ENCODE measurements at regions not wholly inside any gene's neighbourhood (a gene's known extent, or its start where the extent isn't known, plus 50 kb on each side); places are given as distances from the start of the nearest gene placed in this dataset.

DNA sequence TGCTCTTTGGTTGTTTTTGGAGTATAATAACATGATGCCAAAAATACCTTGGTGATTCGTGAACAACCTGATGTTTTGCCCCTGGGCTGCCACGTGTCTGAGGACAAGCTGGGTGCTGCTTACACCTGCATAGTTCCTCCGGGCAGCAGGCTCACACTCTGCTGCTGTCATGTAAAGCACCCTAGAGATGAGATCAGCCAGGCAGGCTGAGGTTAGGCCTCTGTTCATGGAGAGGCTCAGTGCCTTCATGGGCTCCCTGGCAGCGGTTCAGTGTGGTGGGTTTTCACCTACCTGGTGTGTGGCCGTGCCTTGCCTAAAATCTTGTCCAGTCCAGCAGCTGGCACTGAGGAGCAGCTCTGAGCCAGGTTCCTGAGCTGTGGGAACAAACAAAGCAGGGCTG lies 60.1 kb upstream of the TAGAP start:
- TF ChIP-seq, protein P1, sequence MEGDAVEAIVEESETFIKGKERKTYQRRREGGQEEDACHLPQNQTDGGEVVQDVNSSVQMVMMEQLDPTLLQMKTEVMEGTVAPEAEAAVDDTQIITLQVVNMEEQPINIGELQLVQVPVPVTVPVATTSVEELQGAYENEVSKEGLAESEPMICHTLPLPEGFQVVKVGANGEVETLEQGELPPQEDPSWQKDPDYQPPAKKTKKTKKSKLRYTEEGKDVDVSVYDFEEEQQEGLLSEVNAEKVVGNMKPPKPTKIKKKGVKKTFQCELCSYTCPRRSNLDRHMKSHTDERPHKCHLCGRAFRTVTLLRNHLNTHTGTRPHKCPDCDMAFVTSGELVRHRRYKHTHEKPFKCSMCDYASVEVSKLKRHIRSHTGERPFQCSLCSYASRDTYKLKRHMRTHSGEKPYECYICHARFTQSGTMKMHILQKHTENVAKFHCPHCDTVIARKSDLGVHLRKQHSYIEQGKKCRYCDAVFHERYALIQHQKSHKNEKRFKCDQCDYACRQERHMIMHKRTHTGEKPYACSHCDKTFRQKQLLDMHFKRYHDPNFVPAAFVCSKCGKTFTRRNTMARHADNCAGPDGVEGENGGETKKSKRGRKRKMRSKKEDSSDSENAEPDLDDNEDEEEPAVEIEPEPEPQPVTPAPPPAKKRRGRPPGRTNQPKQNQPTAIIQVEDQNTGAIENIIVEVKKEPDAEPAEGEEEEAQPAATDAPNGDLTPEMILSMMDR (IDR thresholded peaks at IDR 0.05; ENCODE audit: low read depth, low read length), result no peak
- no peak overlapping the region for H3K4me3 ChIP-seq (ENCODE audit: low read depth, low read length)

DNA sequence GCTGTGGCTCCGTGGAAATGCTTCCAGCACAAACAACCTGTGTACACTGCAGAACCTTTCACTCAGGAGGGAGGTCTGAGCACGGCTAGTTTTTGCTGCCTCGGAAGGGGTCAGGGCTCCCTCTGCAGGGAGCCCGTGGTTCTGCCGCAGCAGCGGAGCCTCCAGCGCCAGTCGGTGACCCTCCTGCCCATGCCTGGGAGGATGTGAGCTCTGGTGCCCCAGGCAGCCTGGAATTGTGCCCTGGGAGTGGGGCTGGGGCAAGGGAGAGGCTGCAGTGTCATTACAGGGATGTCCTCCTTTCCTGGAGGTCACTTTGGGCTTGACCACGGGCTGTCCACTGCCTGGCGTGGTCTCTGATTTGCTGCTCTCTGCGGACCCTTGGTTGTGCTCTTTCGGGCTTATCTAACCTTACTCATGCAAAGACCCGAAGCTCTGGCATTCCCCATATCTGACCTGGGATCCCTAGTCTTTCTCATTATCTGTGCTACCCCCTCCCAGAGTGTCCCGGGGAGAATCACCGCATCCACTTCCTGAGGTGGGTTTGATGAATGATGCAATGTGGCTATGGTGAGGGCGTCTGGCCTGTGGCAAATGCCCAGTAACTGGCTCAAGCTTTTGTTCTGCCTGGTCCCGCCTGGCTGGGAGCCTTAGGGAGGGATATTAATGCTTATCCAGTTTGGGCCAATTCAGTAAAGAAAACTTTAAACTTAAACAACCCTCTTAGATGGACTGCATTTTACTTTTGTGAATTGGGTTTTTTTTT lies 59.6 kb upstream of the TAGAP start:
- TF ChIP-seq, protein P1 (IDR thresholded peaks at IDR 0.05; ENCODE audit: low read depth, low read length), result peak; percentile 92
- no peak overlapping the region for H3K4me3 ChIP-seq (ENCODE audit: low read depth, low read length)

GRCh38 chr6:159103396-159104162 lies 58.8 kb upstream of the TAGAP start:
- TF ChIP-seq, protein P1 (IDR thresholded peaks at IDR 0.05; ENCODE audit: low read depth, low read length), result no peak
- no peak overlapping the region for H3K4me3 ChIP-seq (ENCODE audit: low read depth, low read length)

DNA sequence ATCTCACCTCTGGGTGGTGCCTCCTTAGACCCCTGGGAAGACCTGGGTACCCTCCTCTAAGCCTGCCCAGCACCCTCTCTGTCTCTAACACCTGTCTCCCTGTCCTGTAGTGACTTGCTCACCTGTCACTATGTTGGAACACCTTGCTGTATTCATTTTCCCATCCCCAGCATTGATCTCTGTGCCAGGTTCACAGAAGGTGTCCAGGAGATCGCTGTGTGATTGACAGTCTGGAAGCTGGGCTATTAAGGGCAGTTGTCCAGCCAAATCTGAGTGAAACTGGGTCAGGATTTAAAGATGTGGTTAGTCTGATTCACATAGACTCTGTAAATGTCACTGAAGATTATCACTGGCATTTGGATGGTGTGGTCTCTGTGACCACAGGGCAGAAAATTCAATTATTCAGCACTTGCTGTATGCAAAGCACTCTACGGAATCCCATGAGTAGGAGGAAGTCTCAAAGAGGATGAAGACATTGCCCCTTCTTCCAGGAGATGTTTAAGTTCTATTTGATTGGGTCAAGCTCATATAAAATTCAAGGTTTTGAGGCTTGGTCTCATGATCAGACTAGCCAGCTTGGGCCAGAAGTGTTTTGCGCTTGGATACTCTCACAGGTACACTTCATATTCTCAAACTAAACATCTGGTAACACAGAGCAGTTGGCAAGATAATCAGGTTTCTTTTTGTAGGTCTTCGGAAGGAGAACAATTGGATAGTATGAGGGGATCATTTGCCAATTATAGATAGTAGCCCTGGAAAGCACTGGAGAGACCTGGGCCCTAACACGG lies 57.8 kb upstream of the TAGAP start:
- H3K4me3 ChIP-seq (ENCODE audit: low read depth, low read length), result no peak overlapping the region
- TF ChIP-seq, protein P1 (IDR thresholded peaks at IDR 0.05; ENCODE audit: low read depth, low read length), result no peak

GRCh38 chr6:159101656-159102055 lies 56.9 kb upstream of the TAGAP start:
- TF ChIP-seq, protein P1 (IDR thresholded peaks at IDR 0.05; ENCODE audit: low read depth, low read length), result no peak
- H3K4me3 ChIP-seq (ENCODE audit: low read depth, low read length), result no peak overlapping the region

DNA sequence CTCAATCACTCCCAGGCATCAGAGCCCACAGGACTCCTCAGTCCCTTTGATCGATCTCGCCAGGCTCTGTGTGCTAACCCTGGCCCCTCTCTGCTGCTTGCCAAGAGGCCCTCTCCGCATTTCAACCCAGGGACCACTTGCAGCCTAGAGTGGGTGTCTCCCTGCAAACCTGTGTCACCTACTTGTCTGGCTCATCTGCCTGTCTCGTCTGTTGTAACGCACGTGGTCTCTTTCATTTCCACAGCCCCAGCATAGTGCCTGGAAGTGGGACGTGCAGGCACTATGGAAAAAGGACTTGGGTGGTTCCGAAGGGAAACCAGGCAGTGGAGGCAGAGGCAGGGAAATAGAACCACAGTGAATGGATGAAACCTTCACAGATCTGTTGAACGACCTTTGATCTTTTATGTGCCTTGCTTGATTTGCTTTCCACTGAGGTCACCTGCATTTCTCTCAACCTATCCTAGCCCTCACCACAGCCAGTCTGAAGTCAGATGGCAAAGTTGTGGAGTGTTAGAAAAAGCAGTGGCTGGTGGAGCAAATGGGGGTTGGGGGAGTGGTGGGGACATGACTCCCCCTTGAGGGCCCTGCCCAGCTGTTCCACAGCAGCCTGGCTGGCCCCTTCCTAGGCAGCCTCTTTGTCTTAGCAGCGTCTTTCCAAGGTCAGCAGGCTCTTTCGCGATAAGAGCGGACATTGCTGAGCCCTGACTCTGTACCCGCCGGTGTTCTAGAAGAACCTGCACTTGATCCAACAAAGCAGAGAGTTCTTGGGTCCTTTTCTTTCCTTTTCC lies 55.8 kb upstream of the TAGAP start:
- H3K4me3 ChIP-seq (ENCODE audit: low read depth, low read length), result no peak overlapping the region
- TF ChIP-seq, protein P1 (IDR thresholded peaks at IDR 0.05; ENCODE audit: low read depth, low read length), result no peak
